ENCODE measurements at regions not wholly inside any gene's neighbourhood (a gene's known extent, or its start where the extent isn't known, plus 50 kb on each side); places are given as distances from the start of the nearest gene placed in this dataset.

GRCh38 chr5:57776035-57776434 is 293.4 kb upstream of the ACTBL2 start:
- no peak for DNase-seq (ENCODE audit: low read depth, low spot score)
- H3K4me3 ChIP-seq (ENCODE audit: low read length), result no peak overlapping the region

- DNase-seq (ENCODE audit: low read depth, low spot score), result no peak
- H3K4me3 ChIP-seq (ENCODE audit: low read length), result no peak overlapping the region
Observed at GRCh38 chr5:57774439-57774838, 291.8 kb upstream of the ACTBL2 start.

GRCh38 chr5:57772512-57772911 is 289.9 kb upstream of the ACTBL2 start:
- no peak overlapping the region for H3K4me3 ChIP-seq (ENCODE audit: low read length)
- DNase-seq (ENCODE audit: low read depth, low spot score), result no peak

- peak; percentile 18 for DNase-seq (ENCODE audit: low read depth, low spot score)
- no peak overlapping the region for H3K4me3 ChIP-seq (ENCODE audit: low read length)
Observed at GRCh38 chr5:57770039-57770438, 287.4 kb upstream of the ACTBL2 start.

- no peak for DNase-seq (ENCODE audit: low read depth, low spot score)
- H3K4me3 ChIP-seq (ENCODE audit: low read length), result no peak overlapping the region
Observed at GRCh38 chr5:57768745-57769144, 286.1 kb upstream of the ACTBL2 start.

GRCh38 chr5:57764479-57765089 is 282.0 kb upstream of the ACTBL2 start:
- H3K4me3 ChIP-seq (ENCODE audit: low read length), result no peak overlapping the region
- no peak for DNase-seq (ENCODE audit: low read depth, low spot score)

- no peak for DNase-seq (ENCODE audit: low read depth, low spot score)
- no peak overlapping the region for H3K4me3 ChIP-seq (ENCODE audit: low read length)
Observed at GRCh38 chr5:57761513-57761912, 278.9 kb upstream of the ACTBL2 start.

- DNase-seq (ENCODE audit: low read depth, low spot score), result no peak
- no peak overlapping the region for H3K4me3 ChIP-seq (ENCODE audit: low read length)
Observed at GRCh38 chr5:57754616-57755015, 272.0 kb upstream of the ACTBL2 start.

- H3K4me3 ChIP-seq (ENCODE audit: low read length), result no peak overlapping the region
- no peak for DNase-seq (ENCODE audit: low read depth, low spot score)
Observed at GRCh38 chr5:57753446-57753845, 270.8 kb upstream of the ACTBL2 start.

- no peak for DNase-seq (ENCODE audit: low read depth, low spot score)
- H3K4me3 ChIP-seq (ENCODE audit: low read length), result no peak overlapping the region
Observed at GRCh38 chr5:57751710-57752109, 269.1 kb upstream of the ACTBL2 start.

GRCh38 chr5:57750891-57751290 is 268.3 kb upstream of the ACTBL2 start:
- no peak for DNase-seq (ENCODE audit: low read depth, low spot score)
- H3K4me3 ChIP-seq (ENCODE audit: low read length), result no peak overlapping the region

- no peak for DNase-seq (ENCODE audit: low read depth, low spot score)
- H3K4me3 ChIP-seq (ENCODE audit: low read length), result no peak overlapping the region
Observed at GRCh38 chr5:57750282-57750681, 267.7 kb upstream of the ACTBL2 start.

GRCh38 chr5:57749396-57749795 is 266.8 kb upstream of the ACTBL2 start:
- no peak for DNase-seq (ENCODE audit: low read depth, low spot score)
- no peak overlapping the region for H3K4me3 ChIP-seq (ENCODE audit: low read length)

GRCh38 chr5:57745700-57746651 is 263.4 kb upstream of the ACTBL2 start:
- DNase-seq (ENCODE audit: low read depth, low spot score), result no peak

GRCh38 chr5:57745029-57745428 is 262.4 kb upstream of the ACTBL2 start:
- no peak overlapping the region for H3K4me3 ChIP-seq (ENCODE audit: low read length)
- no peak for DNase-seq (ENCODE audit: low read depth, low spot score)

More at GRCh38 chr5:57745700-57746651, 263.4 kb upstream of the ACTBL2 start:
- H3K4me3 ChIP-seq (ENCODE audit: low read length), result no peak overlapping the region

GRCh38 chr5:57741336-57741735 is 258.7 kb upstream of the ACTBL2 start:
- no peak for DNase-seq (ENCODE audit: low read depth, low spot score)

GRCh38 chr5:57738787-57739186 is 256.2 kb upstream of the ACTBL2 start:
- no peak overlapping the region for H3K4me3 ChIP-seq (ENCODE audit: low read length)
- no peak for DNase-seq (ENCODE audit: low read depth, low spot score)

More at GRCh38 chr5:57741336-57741735, 258.7 kb upstream of the ACTBL2 start:
- no peak overlapping the region for H3K4me3 ChIP-seq (ENCODE audit: low read length)

GRCh38 chr5:57738301-57738700 is 255.7 kb upstream of the ACTBL2 start:
- no peak overlapping the region for H3K4me3 ChIP-seq (ENCODE audit: low read length)
- no peak for DNase-seq (ENCODE audit: low read depth, low spot score)

- DNase-seq (ENCODE audit: low read depth, low spot score), result no peak
- no peak overlapping the region for H3K4me3 ChIP-seq (ENCODE audit: low read length)
Observed at GRCh38 chr5:57736716-57737115, 254.1 kb upstream of the ACTBL2 start.
